ENCODE measurements at regions not wholly inside any gene's neighbourhood (a gene's known extent, or its start where the extent isn't known, plus 50 kb on each side); places are given as distances from the start of the nearest gene placed in this dataset.

DNA sequence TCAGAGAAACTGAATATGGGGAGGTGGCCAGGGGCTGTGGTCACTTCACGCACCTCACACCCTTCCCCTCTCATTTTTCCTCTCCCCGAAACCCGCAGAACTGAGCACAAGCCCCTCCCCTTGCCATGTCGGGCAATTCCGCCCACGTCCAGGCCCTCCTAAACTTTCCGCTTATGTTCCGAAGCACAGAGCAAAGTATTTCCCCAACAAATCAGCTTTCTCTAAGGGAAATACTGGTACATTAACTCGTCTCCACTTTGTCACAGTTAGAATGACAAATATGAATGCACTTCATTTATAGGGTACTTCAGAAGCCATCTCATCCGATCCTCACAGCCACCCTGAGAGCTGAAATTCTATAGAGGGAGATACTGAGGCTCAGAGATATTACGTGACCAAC lies 94.7 kb upstream of the TMEM45B start:
- no peak for TF ChIP-seq EZH2 (IDR thresholded peaks at IDR 0.05; ENCODE audit: borderline replicate concordance, low read depth, low read length, severe bottlenecking)
- TF ChIP-seq, protein P1, sequence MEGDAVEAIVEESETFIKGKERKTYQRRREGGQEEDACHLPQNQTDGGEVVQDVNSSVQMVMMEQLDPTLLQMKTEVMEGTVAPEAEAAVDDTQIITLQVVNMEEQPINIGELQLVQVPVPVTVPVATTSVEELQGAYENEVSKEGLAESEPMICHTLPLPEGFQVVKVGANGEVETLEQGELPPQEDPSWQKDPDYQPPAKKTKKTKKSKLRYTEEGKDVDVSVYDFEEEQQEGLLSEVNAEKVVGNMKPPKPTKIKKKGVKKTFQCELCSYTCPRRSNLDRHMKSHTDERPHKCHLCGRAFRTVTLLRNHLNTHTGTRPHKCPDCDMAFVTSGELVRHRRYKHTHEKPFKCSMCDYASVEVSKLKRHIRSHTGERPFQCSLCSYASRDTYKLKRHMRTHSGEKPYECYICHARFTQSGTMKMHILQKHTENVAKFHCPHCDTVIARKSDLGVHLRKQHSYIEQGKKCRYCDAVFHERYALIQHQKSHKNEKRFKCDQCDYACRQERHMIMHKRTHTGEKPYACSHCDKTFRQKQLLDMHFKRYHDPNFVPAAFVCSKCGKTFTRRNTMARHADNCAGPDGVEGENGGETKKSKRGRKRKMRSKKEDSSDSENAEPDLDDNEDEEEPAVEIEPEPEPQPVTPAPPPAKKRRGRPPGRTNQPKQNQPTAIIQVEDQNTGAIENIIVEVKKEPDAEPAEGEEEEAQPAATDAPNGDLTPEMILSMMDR (IDR thresholded peaks at IDR 0.05; ENCODE audit: borderline replicate concordance, extremely low read depth, low read length, poor library complexity, severe bottlenecking), result no peak

Data from DND-41 (cell line).